ENCODE measurements at regions not wholly inside any gene's neighbourhood (a gene's known extent, or its start where the extent isn't known, plus 50 kb on each side); places are given as distances from the start of the nearest gene placed in this dataset.

DNA sequence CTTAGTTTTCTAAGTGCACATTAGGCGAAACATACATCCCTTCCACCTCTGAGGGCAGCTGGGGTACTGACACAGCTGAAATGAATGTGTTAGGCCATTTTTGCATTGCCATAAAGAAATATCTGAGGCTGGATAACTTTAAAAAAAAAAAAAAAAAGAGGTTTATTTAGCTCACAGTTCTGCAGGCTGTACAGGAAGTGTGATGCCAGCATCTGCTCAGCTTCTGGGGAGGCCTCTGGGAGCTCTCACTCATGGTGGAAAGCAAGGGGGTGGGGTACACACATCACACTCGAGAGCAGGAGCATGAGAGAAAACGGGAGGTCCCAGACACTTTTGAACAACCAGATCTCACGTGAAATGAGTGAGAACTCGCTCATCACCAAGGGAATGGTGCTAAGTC is 158.1 kb downstream of the PSMG1 start:
- DNase-seq (ENCODE audit: unreplicated experiment), result no peak
- CTCF ChIA-PET, result interaction anchor here (0.6 kb wide), 1 partner anchor 185 kb away, joined by 4 read pairs; no protein-coding TSS in a partner anchor
- TF ChIP-seq, protein P1, sequence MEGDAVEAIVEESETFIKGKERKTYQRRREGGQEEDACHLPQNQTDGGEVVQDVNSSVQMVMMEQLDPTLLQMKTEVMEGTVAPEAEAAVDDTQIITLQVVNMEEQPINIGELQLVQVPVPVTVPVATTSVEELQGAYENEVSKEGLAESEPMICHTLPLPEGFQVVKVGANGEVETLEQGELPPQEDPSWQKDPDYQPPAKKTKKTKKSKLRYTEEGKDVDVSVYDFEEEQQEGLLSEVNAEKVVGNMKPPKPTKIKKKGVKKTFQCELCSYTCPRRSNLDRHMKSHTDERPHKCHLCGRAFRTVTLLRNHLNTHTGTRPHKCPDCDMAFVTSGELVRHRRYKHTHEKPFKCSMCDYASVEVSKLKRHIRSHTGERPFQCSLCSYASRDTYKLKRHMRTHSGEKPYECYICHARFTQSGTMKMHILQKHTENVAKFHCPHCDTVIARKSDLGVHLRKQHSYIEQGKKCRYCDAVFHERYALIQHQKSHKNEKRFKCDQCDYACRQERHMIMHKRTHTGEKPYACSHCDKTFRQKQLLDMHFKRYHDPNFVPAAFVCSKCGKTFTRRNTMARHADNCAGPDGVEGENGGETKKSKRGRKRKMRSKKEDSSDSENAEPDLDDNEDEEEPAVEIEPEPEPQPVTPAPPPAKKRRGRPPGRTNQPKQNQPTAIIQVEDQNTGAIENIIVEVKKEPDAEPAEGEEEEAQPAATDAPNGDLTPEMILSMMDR (IDR thresholded peaks at IDR 0.05; ENCODE audit: unreplicated experiment), result no peak
- POLR2A ChIA-PET, result no interaction called here
- intact Hi-C loops (cut with micrococcal nuclease), result no loop called here
- H3K27ac Mint-ChIP-seq (ENCODE audit: low read depth, unreplicated experiment), result no peak overlapping the region
- H3K36me3 Mint-ChIP-seq (ENCODE audit: insufficient read depth, unreplicated experiment), result no peaks in the 10 kb centered on the region
- H3K4me3 Mint-ChIP-seq (ENCODE audit: unreplicated experiment), result no peak overlapping the region
- H3K27me3 Mint-ChIP-seq (ENCODE audit: insufficient read depth, unreplicated experiment), result no peaks in the 10 kb centered on the region
- H3K4me1 Mint-ChIP-seq (ENCODE audit: insufficient read depth, unreplicated experiment), result peaks cover 18% of the 10 kb centered on the region
- BruUV-seq (replicated peaks), result no TSS peak
- peaks cover 8% of the 10 kb centered on the region for H3K9me3 Mint-ChIP-seq (ENCODE audit: unreplicated experiment)

GRCh38 chr21:39024538-39024937 is 158.7 kb downstream of the PSMG1 start:
- ChIA-PET POLR2A (no interaction called here), CTCF (no interaction called here)
- TF ChIP-seq, protein P1 (IDR thresholded peaks at IDR 0.05; ENCODE audit: unreplicated experiment), result no peak
- intact Hi-C loops (cut with micrococcal nuclease), result no loop called here
- no peak overlapping the region for H3K27ac Mint-ChIP-seq (ENCODE audit: low read depth, unreplicated experiment)
- no peaks in the 10 kb centered on the region for H3K36me3 Mint-ChIP-seq (ENCODE audit: insufficient read depth, unreplicated experiment)
- no peaks in the 10 kb centered on the region for H3K27me3 Mint-ChIP-seq (ENCODE audit: insufficient read depth, unreplicated experiment)
- no TSS peak for BruUV-seq (replicated peaks)
- H3K4me1 Mint-ChIP-seq (ENCODE audit: insufficient read depth, unreplicated experiment), result peaks cover 18% of the 10 kb centered on the region
- H3K4me3 Mint-ChIP-seq (ENCODE audit: unreplicated experiment), result no peak overlapping the region
- no peak for DNase-seq (ENCODE audit: unreplicated experiment)
- peaks cover 8% of the 10 kb centered on the region for H3K9me3 Mint-ChIP-seq (ENCODE audit: unreplicated experiment)

GRCh38 chr21:39022863-39023693 is 160.2 kb downstream of the PSMG1 start:
- no TSS peak for BruUV-seq (replicated peaks)
- intact Hi-C loops (cut with micrococcal nuclease), result no loop called here
- peak; percentile 33 for DNase-seq (ENCODE audit: unreplicated experiment)
- H3K27me3 Mint-ChIP-seq (ENCODE audit: insufficient read depth, unreplicated experiment), result no peaks in the 10 kb centered on the region
- ChIA-PET CTCF (no interaction called here), POLR2A (interaction anchor here (0.9 to 3.1 kb wide), 3 partner anchors 20 to 66 kb away, joined by 3 to 25 read pairs (median 8); no protein-coding TSS in a partner anchor)
- H3K4me1 Mint-ChIP-seq (ENCODE audit: insufficient read depth, unreplicated experiment), result peaks cover 24% of the 10 kb centered on the region
- TF ChIP-seq, protein P1 (IDR thresholded peaks at IDR 0.05; ENCODE audit: unreplicated experiment), result no peak
- H3K4me3 Mint-ChIP-seq (ENCODE audit: unreplicated experiment), result no peak overlapping the region
- no peaks in the 10 kb centered on the region for H3K36me3 Mint-ChIP-seq (ENCODE audit: insufficient read depth, unreplicated experiment)
- H3K27ac Mint-ChIP-seq (ENCODE audit: low read depth, unreplicated experiment), result peak overlapping the region; percentile 66
- H3K9me3 Mint-ChIP-seq (ENCODE audit: unreplicated experiment), result peaks cover 8% of the 10 kb centered on the region

DNA sequence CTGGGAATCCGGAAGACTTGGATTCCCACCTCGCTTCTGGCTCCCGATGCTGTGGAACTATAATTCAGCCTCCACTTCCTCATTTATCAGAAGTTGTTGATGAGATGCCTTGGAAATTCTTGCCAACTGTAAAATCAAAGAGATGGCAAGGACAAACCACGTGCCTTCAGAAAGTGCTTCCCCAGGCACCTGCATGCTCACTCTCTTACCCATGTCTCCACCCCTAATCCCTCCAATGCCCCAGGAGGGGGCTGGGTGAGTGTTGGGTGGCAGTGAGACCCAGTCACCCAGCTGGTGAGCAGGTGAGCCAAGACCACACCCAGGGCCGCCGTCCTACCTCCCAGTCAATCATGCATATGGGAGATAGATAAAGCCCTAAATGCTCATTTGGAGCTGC is 160.8 kb downstream of the PSMG1 start:
- Mint-ChIP-seq H3K27me3 (ENCODE audit: insufficient read depth, unreplicated experiment) (no peaks in the 10 kb centered on the region), H3K36me3 (ENCODE audit: insufficient read depth, unreplicated experiment) (no peaks in the 10 kb centered on the region), H3K9me3 (ENCODE audit: unreplicated experiment) (peaks cover 8% of the 10 kb centered on the region), H3K4me1 (ENCODE audit: insufficient read depth, unreplicated experiment) (peaks cover 24% of the 10 kb centered on the region), H3K27ac (ENCODE audit: low read depth, unreplicated experiment) (peak overlapping the region; percentile 66), H3K4me3 (ENCODE audit: unreplicated experiment) (no peak overlapping the region)
- ChIA-PET CTCF (interaction anchor here (0.6 to 1.3 kb wide), 2 partner anchors 25 to 745 kb away, joined by 3 to 5 read pairs; no protein-coding TSS in a partner anchor), POLR2A (interaction anchor here (0.6 to 3.1 kb wide), 3 partner anchors 25 to 101 kb away, joined by 4 to 25 read pairs (median 8); no protein-coding TSS in a partner anchor)
- no TSS peak for BruUV-seq (replicated peaks)
- intact Hi-C loops (cut with micrococcal nuclease), result no loop called here
- no peak for DNase-seq (ENCODE audit: unreplicated experiment)
- TF ChIP-seq, protein P1 (IDR thresholded peaks at IDR 0.05; ENCODE audit: unreplicated experiment), result no peak
